ELR (cell line): ENCODE measurements at regions not wholly inside any gene's neighbourhood (a gene's known extent, or its start where the extent isn't known, plus 50 kb on each side); places are given as distances from the start of the nearest gene placed in this dataset.

ENCODE experiments used
- DNase-seq: peaks from one replicate; pipeline ENCODE4 v3.0.0-alpha.2; 2015; ENCODE audit warnings: low read depth

DNA sequence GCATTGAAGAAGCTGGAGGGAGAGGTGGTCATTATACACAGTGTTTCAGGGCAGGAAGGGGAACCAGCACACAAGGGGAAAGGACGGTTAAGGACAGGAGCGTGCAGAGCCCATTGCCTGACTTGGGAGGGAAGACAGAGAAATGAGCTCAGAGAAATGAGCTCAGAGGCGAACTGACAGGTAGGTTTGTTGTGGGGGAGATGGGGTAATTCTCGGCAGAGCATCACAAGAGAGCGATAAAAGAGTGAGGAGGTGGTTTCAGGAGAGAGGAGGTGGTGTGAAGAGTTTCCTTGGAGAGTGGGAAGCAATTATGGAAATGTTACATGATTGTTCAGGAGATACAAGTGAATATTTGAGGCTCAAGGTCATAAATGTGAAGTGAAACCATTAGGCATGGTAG, 61.0 kb downstream of the MRGPRX1 start:
- DNase-seq, result no peak

GRCh38 chr11:18865951-18866350, 73.3 kb downstream of the MRGPRX1 start:
- DNase-seq, result no peak

- no peak for DNase-seq
Measured at GRCh38 chr11:18865261-18865660, 73.7 kb upstream of the PTPN5 start.

DNA sequence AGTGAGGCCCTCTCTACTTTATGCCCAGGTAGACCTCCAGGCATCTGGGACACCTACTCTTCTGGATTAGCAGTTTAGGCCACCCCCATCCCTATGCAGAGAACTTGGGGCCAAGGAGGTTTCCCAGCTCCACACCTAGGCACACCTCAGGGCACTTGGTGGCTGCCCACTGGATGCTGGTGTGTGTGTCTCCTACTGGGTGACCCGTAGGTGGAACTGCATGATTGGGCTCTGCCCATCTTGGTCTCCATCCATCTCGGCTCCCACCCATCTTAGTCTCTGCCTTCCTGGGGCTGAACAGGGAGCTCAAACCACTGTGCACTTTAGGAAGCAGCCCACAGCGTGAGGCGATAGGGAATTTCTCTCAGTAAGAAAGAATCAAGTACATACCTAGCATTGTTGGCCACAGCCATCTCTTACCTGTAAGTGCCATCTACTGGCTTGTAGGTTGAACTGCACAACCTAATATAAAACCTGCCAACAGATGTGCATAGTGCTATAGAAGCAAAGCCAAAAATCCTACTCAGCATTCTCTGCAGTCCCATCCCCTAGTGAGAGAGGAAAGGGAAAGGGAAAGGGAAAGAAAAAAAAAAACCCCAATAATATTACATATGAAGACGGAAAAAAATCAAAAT, 61.6 kb upstream of the PTPN5 start:
- peak; percentile 50 for DNase-seq

GRCh38 chr11:18849406-18849805, 57.8 kb upstream of the PTPN5 start:
- DNase-seq, result no peak

GRCh38 chr11:18844753-18845367, 53.3 kb upstream of the PTPN5 start:
- peak; percentile 59 for DNase-seq
